Tibial nerve (tissue), 4 donors: ENCODE measurements at regions not wholly inside any gene's neighbourhood (a gene's known extent, or its start where the extent isn't known, plus 50 kb on each side); places are given as distances from the start of the nearest gene placed in this dataset.

Experiments used
- CTCF ChIP-seq, 5 experiments: fragments of 200-600 bp in 3 of 5; fragments of 450-650 bp in 2 of 5; sonication (generic) in 3 of 5; IDR thresholded peaks; one replicate each; pipeline ENCODE4 v1.5.1; 2016 to 2019; ENCODE audit warnings: antibody characterized with exemption in 5 of 5, mild to moderate bottlenecking in 3 of 5, moderate library complexity in 2 of 5
- EP300 ChIP-seq, 2 donors: sonication (generic); formaldehyde crosslinking; IDR thresholded peaks; one replicate each; pipeline ENCODE4 v1.6.1; 2017; ENCODE audit warnings: antibody characterized with exemption in 2 of 2, mild to moderate bottlenecking in 1 of 2
- POLR2A ChIP-seq, 2 donors: fragments of 450-650 bp; IDR thresholded peaks; one replicate each; pipeline ENCODE4 v1.6.1; 2017; ENCODE audit warnings: antibody characterized with exemption in 2 of 2, mild to moderate bottlenecking in 2 of 2, moderate library complexity in 2 of 2

GRCh38 chr12:85448031-85448430 is 168.0 kb downstream of the ALX1 start:
- TF ChIP-seq CTCF (IDR thresholded peaks at IDR 0.05) (no peak), EP300 (IDR thresholded peaks at IDR 0.05) (no peak), POLR2A (IDR thresholded peaks at IDR 0.05) (no peak)
